Loucy (cell line): ENCODE measurements at regions not wholly inside any gene's neighbourhood (a gene's known extent, or its start where the extent isn't known, plus 50 kb on each side); places are given as distances from the start of the nearest gene placed in this dataset.

Experiments
- EZH2phosphoT487 ChIP-seq: fragments of 200-600 bp; IDR thresholded peaks from 2 replicates; pipeline ENCODE4 v1.6.1; 2018; ENCODE audit warnings: antibody characterized with exemption, mild to moderate bottlenecking, moderate library complexity, borderline replicate concordance
- TF ChIP-seq, protein P1 (sequence below): fragments of 200-600 bp; sonication (generic); conservative IDR thresholded peaks from 2 replicates; pipeline ENCODE4 v1.5.1; 2014; ENCODE audit warnings: mild to moderate bottlenecking, antibody characterized with exemption, low read length

DNA sequence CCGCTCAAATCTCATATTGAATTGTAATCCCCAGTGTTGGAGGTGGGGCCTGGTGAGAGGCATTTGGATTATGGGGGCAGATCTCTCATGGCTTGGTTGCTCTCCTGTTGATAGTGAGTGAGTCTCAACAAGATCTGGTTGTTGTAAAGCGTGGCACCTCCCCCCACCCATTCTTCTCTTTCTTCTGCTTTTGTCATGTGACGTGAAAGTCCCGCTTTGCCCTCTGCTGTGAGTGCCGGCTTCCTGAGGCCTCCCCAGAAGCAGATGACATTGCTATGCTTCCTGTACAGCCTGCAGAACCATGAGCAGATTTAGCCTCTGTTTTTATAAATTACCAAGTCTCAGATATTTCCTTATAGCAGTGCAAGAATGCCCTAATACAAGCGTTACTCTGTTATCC is 673.8 kb downstream of the ADCYAP1 start:
- TF ChIP-seq, protein P1, sequence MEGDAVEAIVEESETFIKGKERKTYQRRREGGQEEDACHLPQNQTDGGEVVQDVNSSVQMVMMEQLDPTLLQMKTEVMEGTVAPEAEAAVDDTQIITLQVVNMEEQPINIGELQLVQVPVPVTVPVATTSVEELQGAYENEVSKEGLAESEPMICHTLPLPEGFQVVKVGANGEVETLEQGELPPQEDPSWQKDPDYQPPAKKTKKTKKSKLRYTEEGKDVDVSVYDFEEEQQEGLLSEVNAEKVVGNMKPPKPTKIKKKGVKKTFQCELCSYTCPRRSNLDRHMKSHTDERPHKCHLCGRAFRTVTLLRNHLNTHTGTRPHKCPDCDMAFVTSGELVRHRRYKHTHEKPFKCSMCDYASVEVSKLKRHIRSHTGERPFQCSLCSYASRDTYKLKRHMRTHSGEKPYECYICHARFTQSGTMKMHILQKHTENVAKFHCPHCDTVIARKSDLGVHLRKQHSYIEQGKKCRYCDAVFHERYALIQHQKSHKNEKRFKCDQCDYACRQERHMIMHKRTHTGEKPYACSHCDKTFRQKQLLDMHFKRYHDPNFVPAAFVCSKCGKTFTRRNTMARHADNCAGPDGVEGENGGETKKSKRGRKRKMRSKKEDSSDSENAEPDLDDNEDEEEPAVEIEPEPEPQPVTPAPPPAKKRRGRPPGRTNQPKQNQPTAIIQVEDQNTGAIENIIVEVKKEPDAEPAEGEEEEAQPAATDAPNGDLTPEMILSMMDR = no peak
- TF ChIP-seq EZH2phosphoT487 = no peak
